ENCODE measurements at regions not wholly inside any gene's neighbourhood (a gene's known extent, or its start where the extent isn't known, plus 50 kb on each side); places are given as distances from the start of the nearest gene placed in this dataset.
A peak's percentile ranks its signal among the peaks of the same experiment; 100 is the strongest.

DNA sequence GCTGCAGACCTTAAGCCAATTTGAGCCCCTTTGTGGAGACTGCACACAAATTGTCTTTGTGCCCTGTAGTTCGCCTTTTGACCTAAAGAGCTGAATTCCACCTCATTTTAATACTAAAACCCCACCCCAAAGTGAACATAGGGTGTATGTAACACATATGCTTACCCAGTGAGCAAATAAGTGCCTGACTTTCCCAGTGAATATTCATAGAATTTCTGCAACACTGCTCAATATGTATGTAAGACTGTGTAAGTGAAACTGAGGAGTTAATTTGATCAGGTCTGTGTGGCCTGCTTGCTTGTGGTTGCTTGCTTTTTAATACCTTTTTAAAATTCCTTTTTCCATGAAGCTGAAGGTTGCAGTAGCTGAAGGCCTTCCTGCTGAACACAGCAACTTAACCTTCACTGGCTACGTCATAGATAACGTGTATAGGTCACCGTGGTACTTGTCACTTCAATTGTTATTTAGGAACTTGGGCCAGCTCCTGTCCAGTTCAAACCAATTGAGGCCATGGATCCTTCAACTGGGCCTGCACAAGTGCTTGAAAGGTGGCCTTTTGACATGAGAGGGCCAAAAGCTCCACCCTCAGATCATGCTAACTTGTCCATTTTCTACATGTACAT, 131.7 kb upstream of the BTBD3 start:
- Histone ChIP-seq H3K27ac (ENCODE audit: low read length, poor library complexity, severe bottlenecking) (no peak overlapping the region), H3K36me3 (ENCODE audit: control insufficient read depth in 1 of 2, insufficient read depth in 2 of 2, low read depth in 1 of 2, low read length in 2 of 2) (no peaks in the 10 kb centered on the region), H3K14ac (ENCODE audit: low read length in 2 of 2) (no peak overlapping the region), H2BK12ac (ENCODE audit: low read length in 2 of 2) (no peak overlapping the region), H3K4me2 (ENCODE audit: low read length, poor library complexity, severe bottlenecking) (no peak overlapping the region), H2BK5ac (ENCODE audit: low read depth, low read length, poor library complexity, severe bottlenecking) (no peak overlapping the region), H3K18ac (ENCODE audit: low read depth in 1 of 2, low read length in 2 of 2) (no peak overlapping the region), H2BK15ac (ENCODE audit: low read depth, poor library complexity, severe bottlenecking) (no peak overlapping the region), H3K9ac (ENCODE audit: low read length) (no peak overlapping the region), H2BK120ac (ENCODE audit: low read depth, low read length) (no peak overlapping the region), H2AFZ (ENCODE audit: low read depth, low read length) (no peak overlapping the region), H3K23ac (ENCODE audit: low read length in 2 of 2) (no peak overlapping the region), H3K27me3 (ENCODE audit: control insufficient read depth in 1 of 2, insufficient read depth in 1 of 2, low read length in 2 of 2) (no peaks in the 10 kb centered on the region), H4K8ac (ENCODE audit: low read length) (no peak overlapping the region), H3K4ac (ENCODE audit: low read depth in 1 of 2, low read length in 2 of 2) (no peak overlapping the region), H2AK5ac (ENCODE audit: low read length, severe bottlenecking) (no peak overlapping the region), H3K79me1 (replicated peaks; ENCODE audit: low read length, poor library complexity, severe bottlenecking) (no peaks in the 10 kb centered on the region), H3K9me3 (ENCODE audit: control insufficient read depth, low read length) (no peaks in the 10 kb centered on the region), H3K4me1 (ENCODE audit: control insufficient read depth, insufficient read depth, low read depth, low read length) (no peaks in the 10 kb centered on the region), H4K91ac (ENCODE audit: low read length) (no peak overlapping the region), H3K4me3 (ENCODE audit: insufficient read depth in 1 of 2, low read depth in 1 of 2, low read length in 2 of 2) (no peak overlapping the region)
- 87% methylated on average over 4 of the region's 4 CpGs for WGBS
- DNase-seq: no peak

DNA sequence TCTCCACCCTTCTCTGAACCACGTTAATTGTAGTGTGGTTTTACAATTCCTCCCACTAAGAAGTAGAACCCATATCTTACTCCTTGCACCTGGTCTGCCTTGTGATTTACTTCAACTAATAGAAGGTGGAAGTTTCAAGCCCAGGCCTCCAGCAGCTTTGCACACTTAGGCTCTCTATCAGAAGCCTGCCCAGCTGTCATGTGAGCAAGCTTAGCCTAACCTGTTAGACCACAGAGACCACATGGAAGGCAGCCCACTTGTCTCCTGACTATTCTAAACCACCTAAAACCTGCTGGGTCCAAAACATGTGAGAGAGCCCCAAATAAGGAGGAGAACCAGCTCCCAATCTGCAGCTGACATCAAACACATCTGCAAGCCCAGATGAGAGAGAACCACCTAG, 127.6 kb upstream of the BTBD3 start:
- Histone ChIP-seq H3K14ac (ENCODE audit: low read length in 2 of 2) (no peak overlapping the region), H3K4me2 (ENCODE audit: low read length, poor library complexity, severe bottlenecking) (no peak overlapping the region), H3K18ac (ENCODE audit: low read depth in 1 of 2, low read length in 2 of 2) (no peak overlapping the region), H3K23ac (ENCODE audit: low read length in 2 of 2) (no peak overlapping the region), H2BK15ac (ENCODE audit: low read depth, poor library complexity, severe bottlenecking) (no peak overlapping the region), H2AK5ac (ENCODE audit: low read length, severe bottlenecking) (no peak overlapping the region), H3K4me1 (ENCODE audit: control insufficient read depth, insufficient read depth, low read depth, low read length) (peaks cover 5% of the 10 kb centered on the region), H3K9me3 (ENCODE audit: control insufficient read depth, low read length) (no peaks in the 10 kb centered on the region), H3K79me1 (replicated peaks; ENCODE audit: low read length, poor library complexity, severe bottlenecking) (no peaks in the 10 kb centered on the region), H2BK5ac (ENCODE audit: low read depth, low read length, poor library complexity, severe bottlenecking) (no peak overlapping the region), H2BK12ac (ENCODE audit: low read length in 2 of 2) (peak overlapping the region in 1 of 2 experiments; percentile 54), H3K27ac (ENCODE audit: low read length, poor library complexity, severe bottlenecking) (no peak overlapping the region), H4K8ac (ENCODE audit: low read length) (no peak overlapping the region), H4K91ac (ENCODE audit: low read length) (no peak overlapping the region), H3K36me3 (ENCODE audit: control insufficient read depth in 1 of 2, insufficient read depth in 2 of 2, low read depth in 1 of 2, low read length in 2 of 2) (no peaks in the 10 kb centered on the region), H3K9ac (ENCODE audit: low read length) (no peak overlapping the region), H3K4me3 (ENCODE audit: insufficient read depth in 1 of 2, low read depth in 1 of 2, low read length in 2 of 2) (no peak overlapping the region), H2BK120ac (ENCODE audit: low read depth, low read length) (no peak overlapping the region), H3K4ac (ENCODE audit: low read depth in 1 of 2, low read length in 2 of 2) (no peak overlapping the region), H2AFZ (ENCODE audit: low read depth, low read length) (no peak overlapping the region), H3K27me3 (ENCODE audit: control insufficient read depth in 1 of 2, insufficient read depth in 1 of 2, low read length in 2 of 2) (no peaks in the 10 kb centered on the region)
- 91% methylated on average over 1 of the region's 1 CpG for WGBS
- DNase-seq: no peak

DNA sequence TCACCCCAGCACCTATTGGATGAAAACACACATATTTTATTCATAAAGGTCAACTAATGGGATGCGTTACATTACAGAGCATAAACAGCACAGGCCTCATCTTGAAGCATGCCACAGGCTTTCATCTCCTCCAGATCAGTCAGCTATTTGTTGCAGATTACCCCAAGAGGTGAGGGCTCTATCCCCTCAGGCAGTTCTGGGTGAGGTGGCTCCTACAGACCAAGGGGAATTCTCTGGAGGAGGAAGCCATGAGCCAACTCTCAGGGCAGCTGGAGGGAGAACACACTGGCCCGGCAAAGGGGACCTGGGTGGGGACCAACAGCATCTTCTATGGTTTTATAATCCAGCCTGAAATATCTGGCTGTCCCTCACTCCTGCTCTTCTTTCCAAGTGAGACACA, 126.4 kb upstream of the BTBD3 start:
- H4K8ac ChIP-seq (ENCODE audit: low read length): no peak overlapping the region
- peak overlapping the region; percentile 50 for H2AK5ac ChIP-seq (ENCODE audit: low read length, severe bottlenecking)
- H3K79me1 ChIP-seq (replicated peaks; ENCODE audit: low read length, poor library complexity, severe bottlenecking): no peaks in the 10 kb centered on the region
- H3K36me3 ChIP-seq (ENCODE audit: control insufficient read depth in 1 of 2, insufficient read depth in 2 of 2, low read depth in 1 of 2, low read length in 2 of 2): no peaks in the 10 kb centered on the region
- H3K4ac ChIP-seq (ENCODE audit: low read depth in 1 of 2, low read length in 2 of 2): no peak overlapping the region
- H3K4me1 ChIP-seq (ENCODE audit: control insufficient read depth, insufficient read depth, low read depth, low read length): peaks cover 5% of the 10 kb centered on the region
- 100% methylated on average over 2 of the region's 2 CpGs for WGBS
- H3K27me3 ChIP-seq (ENCODE audit: control insufficient read depth in 1 of 2, insufficient read depth in 1 of 2, low read length in 2 of 2): no peaks in the 10 kb centered on the region
- H3K23ac ChIP-seq (ENCODE audit: low read length in 2 of 2): no peak overlapping the region
- H2BK15ac ChIP-seq (ENCODE audit: low read depth, poor library complexity, severe bottlenecking): no peak overlapping the region
- no peak overlapping the region for H3K9ac ChIP-seq (ENCODE audit: low read length)
- H3K27ac ChIP-seq (ENCODE audit: low read length, poor library complexity, severe bottlenecking): no peak overlapping the region
- no peak overlapping the region for H3K4me3 ChIP-seq (ENCODE audit: insufficient read depth in 1 of 2, low read depth in 1 of 2, low read length in 2 of 2)
- H3K18ac ChIP-seq (ENCODE audit: low read depth in 1 of 2, low read length in 2 of 2): no peak overlapping the region
- no peak overlapping the region for H2BK12ac ChIP-seq (ENCODE audit: low read length in 2 of 2)
- H3K4me2 ChIP-seq (ENCODE audit: low read length, poor library complexity, severe bottlenecking): no peak overlapping the region
- no peak overlapping the region for H2AFZ ChIP-seq (ENCODE audit: low read depth, low read length)
- DNase-seq: no peak
- H2BK5ac ChIP-seq (ENCODE audit: low read depth, low read length, poor library complexity, severe bottlenecking): no peak overlapping the region
- no peaks in the 10 kb centered on the region for H3K9me3 ChIP-seq (ENCODE audit: control insufficient read depth, low read length)
- no peak overlapping the region for H4K91ac ChIP-seq (ENCODE audit: low read length)
- H2BK120ac ChIP-seq (ENCODE audit: low read depth, low read length): no peak overlapping the region
- no peak overlapping the region for H3K14ac ChIP-seq (ENCODE audit: low read length in 2 of 2)

DNA sequence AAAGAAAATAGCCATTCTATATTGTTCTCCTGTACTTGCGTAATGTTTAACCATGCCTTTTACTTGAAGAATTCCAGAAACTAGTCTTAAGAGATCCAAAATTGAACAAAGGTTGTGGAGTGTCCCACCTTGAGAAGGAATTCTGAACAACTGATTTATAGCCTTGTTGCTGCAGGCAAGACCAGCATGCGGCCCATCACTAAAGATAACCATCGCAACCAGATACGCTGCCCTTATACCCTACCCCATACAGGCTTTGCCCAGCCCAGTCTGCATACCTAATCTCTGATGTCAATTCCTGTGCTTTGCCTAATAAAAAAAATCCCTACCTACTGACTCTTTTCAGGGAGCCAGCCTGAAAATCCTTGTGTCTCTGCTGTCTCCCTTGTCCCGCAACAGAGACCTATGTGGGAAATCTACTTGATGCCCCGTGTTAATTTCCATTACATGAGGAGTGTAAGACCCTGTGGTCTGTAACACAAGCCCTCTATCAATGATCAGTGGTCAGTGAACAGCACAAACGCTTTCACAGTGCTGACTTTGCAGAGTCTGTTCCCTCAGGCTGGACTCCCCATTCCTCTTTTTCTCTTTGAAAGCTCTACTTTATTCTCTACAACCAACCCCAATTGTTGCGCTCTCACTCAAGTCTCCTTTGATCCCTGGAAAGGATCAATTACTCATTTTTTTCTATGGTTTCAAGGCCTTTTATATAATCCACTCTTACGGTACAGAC, 125.7 kb upstream of the BTBD3 start:
- peak; percentile 16 for DNase-seq
- Histone ChIP-seq H2BK5ac (ENCODE audit: low read depth, low read length, poor library complexity, severe bottlenecking) (no peak overlapping the region), H3K27ac (ENCODE audit: low read length, poor library complexity, severe bottlenecking) (no peak overlapping the region), H3K4me2 (ENCODE audit: low read length, poor library complexity, severe bottlenecking) (no peak overlapping the region), H3K18ac (ENCODE audit: low read depth in 1 of 2, low read length in 2 of 2) (peak overlapping the region in 1 of 2 experiments; percentile 42), H3K9me3 (ENCODE audit: control insufficient read depth, low read length) (no peaks in the 10 kb centered on the region), H2BK15ac (ENCODE audit: low read depth, poor library complexity, severe bottlenecking) (no peak overlapping the region), H4K8ac (ENCODE audit: low read length) (no peak overlapping the region), H3K4me3 (ENCODE audit: insufficient read depth in 1 of 2, low read depth in 1 of 2, low read length in 2 of 2) (no peak overlapping the region), H3K23ac (ENCODE audit: low read length in 2 of 2) (no peak overlapping the region), H4K91ac (ENCODE audit: low read length) (no peak overlapping the region), H2BK120ac (ENCODE audit: low read depth, low read length) (no peak overlapping the region), H2AFZ (ENCODE audit: low read depth, low read length) (no peak overlapping the region), H3K27me3 (ENCODE audit: control insufficient read depth in 1 of 2, insufficient read depth in 1 of 2, low read length in 2 of 2) (no peaks in the 10 kb centered on the region), H2BK12ac (ENCODE audit: low read length in 2 of 2) (no peak overlapping the region), H3K4ac (ENCODE audit: low read depth in 1 of 2, low read length in 2 of 2) (no peak overlapping the region), H3K4me1 (ENCODE audit: control insufficient read depth, insufficient read depth, low read depth, low read length) (peaks cover 5% of the 10 kb centered on the region), H2AK5ac (ENCODE audit: low read length, severe bottlenecking) (no peak overlapping the region), H3K9ac (ENCODE audit: low read length) (no peak overlapping the region), H3K79me1 (replicated peaks; ENCODE audit: low read length, poor library complexity, severe bottlenecking) (no peaks in the 10 kb centered on the region), H3K14ac (ENCODE audit: low read length in 2 of 2) (peak overlapping the region in 1 of 2 experiments; percentile 51), H3K36me3 (ENCODE audit: control insufficient read depth in 1 of 2, insufficient read depth in 2 of 2, low read depth in 1 of 2, low read length in 2 of 2) (no peaks in the 10 kb centered on the region)
- WGBS: 57% methylated on average over 8 of the region's 9 CpGs

Measured in mesenchymal stem cell (in vitro differentiated cells and primary cell).